Motor neuron (in vitro differentiated cells): ENCODE measurements at regions not wholly inside any gene's neighbourhood (a gene's known extent, or its start where the extent isn't known, plus 50 kb on each side); places are given as distances from the start of the nearest gene placed in this dataset.
"Not testable (repeated sequence)": the region's sequence is repeated elsewhere in the genome, so short reads cannot be mapped to it uniquely, and the experiment has no call there.

Source experiments
- ATAC-seq, 8 experiments: fragments of 200-7000 bp; cut with Tn5 transposase; replicated peaks in 6 of 8; 2 replicates each; pipeline ENCODE4 v1.8.0; 2021; ENCODE audit warnings: mild to moderate bottlenecking in 8 of 8, moderate library complexity in 8 of 8
- H3K27ac ChIP-seq, 2 donors: fragments of 250-450 bp; sonication (Bioruptor Pico); 2 replicates each; pipeline ENCODE4 v1.9.0; 2021; ENCODE audit warnings: antibody characterized with exemption in 2 of 2, mild to moderate bottlenecking in 2 of 2, moderate library complexity in 1 of 2
- H3K4me1 ChIP-seq, 2 donors: fragments of 250-450 bp; sonication (Bioruptor Pico); replicated peaks in 1 of 2; 2 replicates each; pipeline ENCODE4 v1.6.1; 2021; ENCODE audit warnings: antibody characterized with exemption in 2 of 2, mild to moderate bottlenecking in 2 of 2, moderate library complexity in 1 of 2
- H3K4me3 ChIP-seq, 5 donors: fragments of 250-450 bp; sonication (Bioruptor Pico); 2 replicates each; pipeline ENCODE4 v1.9.0; 2021; ENCODE audit warnings: antibody characterized with exemption in 5 of 5, mild to moderate bottlenecking in 5 of 5, moderate library complexity in 4 of 5
- WGBS, 10 experiments: fragments of 450-650 bp; shearing (Covaris generic); methylation state at CpG; one replicate each; pipeline ENCODE4 v1.0.0; 2022; 5-methylcytosine and 5-hydroxymethylcytosine counted together
- in situ Hi-C, 9 experiments: fragments of 400-800 bp; cut with MboI; loops; one replicate each; pipeline ENCODE4 v1.15.0; 2021; ENCODE audit warnings: low sequenced_read_pairs in 9 of 9, low pct_unique_long_range_greater_than_20kb in 2 of 9; ENCODE audit not compliant: unreplicated experiment in 9 of 9

DNA sequence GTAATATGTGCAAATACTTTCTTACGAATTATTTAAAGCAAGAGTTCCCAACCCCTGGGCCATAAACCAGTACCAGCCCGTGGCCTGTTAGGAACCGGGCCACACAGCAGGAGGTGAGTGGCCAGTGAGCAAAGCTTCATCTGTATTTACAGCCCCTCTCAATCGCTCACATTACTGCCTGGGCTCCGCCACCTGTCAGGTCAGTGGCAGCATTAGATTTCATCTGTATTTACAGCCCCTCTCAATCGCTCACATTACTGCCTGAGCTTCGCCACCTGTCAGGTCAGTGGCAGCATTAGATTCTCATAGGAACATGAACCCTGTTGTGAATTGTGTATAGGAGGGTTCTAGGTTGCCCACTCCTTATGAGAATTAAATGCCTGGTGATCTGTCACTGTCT, 142.0 kb downstream of the RNASET2 start:
- no peak overlapping the region for H3K4me3 ChIP-seq
- peak in 6 of 8 experiments; percentile 35 to 86 (median 50) for ATAC-seq
- no peaks in the 10 kb centered on the region for H3K4me1 ChIP-seq
- no peak overlapping the region for H3K27ac ChIP-seq
- 0 to 70% (median 31%) methylated on average over 1 to 7 of the region's 7 CpGs; no CpG with 5 or more reads in 2 of the 10 experiments for WGBS, 10 experiments
- in situ Hi-C loops: no loop called here

DNA sequence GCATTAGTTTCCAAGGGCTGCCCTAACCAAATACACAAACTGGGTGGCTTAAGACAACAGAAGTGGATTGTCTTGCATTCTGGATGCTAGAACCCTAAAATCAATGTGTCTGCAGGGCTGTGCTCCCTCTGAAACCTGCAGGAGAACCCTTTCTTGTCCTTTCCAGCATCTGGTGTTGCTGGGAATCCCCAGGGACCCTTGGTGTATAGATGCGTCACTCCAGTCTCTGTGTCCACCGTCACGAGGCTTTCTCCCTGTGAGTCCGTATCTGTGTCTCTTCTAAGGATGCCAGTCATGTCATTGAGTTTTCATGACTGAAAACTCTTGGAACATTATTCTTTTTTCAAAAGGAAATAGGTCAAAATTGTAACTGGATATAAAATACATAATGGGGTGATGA, 142.9 kb downstream of the RNASET2 start:
- Histone ChIP-seq H3K4me3 (no peak overlapping the region), H3K4me1 (no peaks in the 10 kb centered on the region), H3K27ac (no peak overlapping the region)
- in situ Hi-C loops: no loop called here
- ATAC-seq: no peak
- 35 to 100% (median 89%) methylated on average over 1 to 3 of the region's 4 CpGs; no CpG with 5 or more reads in 5 of the 10 experiments for WGBS, 10 experiments

DNA sequence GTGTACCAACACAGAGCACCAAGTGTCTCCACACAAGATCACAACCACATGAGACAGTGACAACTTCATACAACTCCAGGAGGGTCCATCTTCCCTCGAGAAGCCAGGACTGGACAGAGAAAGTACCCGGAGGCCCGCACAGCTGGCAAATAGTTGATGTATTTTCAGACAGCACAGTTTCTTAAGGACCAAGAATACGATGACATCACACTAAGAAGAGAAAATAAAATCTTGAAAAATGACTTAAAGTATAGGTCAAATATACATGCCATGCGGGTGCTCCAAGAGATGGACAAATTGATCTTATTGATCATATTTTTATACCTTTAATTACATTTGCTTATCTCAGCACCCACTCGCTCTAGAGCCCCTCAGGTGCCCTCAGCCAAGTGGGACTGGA, 145.5 kb downstream of the RNASET2 start:
- in situ Hi-C loops: no loop called here
- 7 to 100% (median 83%) methylated on average over 2 to 6 of the region's 6 CpGs; no CpG with 5 or more reads in 2 of the 10 experiments for WGBS, 10 experiments
- no peak for ATAC-seq
- Histone ChIP-seq H3K4me1 (no peaks in the 10 kb centered on the region), H3K27ac (no peak overlapping the region), H3K4me3 (no peak overlapping the region)

GRCh38 chr6:166809721-166810120, 146.6 kb downstream of the RNASET2 start:
- Histone ChIP-seq H3K27ac (no peak overlapping the region), H3K4me1 (no peaks in the 10 kb centered on the region), H3K4me3 (no peak overlapping the region)
- in situ Hi-C loops: no loop called here
- peak in 3 of 8 experiments; percentile 36 to 68 (median 39) for ATAC-seq
- WGBS, 10 experiments: 47 to 84% (median 75%) methylated on average over 2 to 5 of the region's 8 CpGs; no CpG with 5 or more reads in 2 of the 10 experiments

GRCh38 chr6:166806962-166807757, 149.2 kb downstream of the RNASET2 start:
- ATAC-seq: no peak
- Histone ChIP-seq H3K4me1 (no peaks in the 10 kb centered on the region), H3K27ac (no peak overlapping the region), H3K4me3 (no peak overlapping the region)
- WGBS, 10 experiments: 19 to 100% (median 88%) methylated on average over 2 to 6 of the region's 11 CpGs
- in situ Hi-C loops: no loop called here

DNA sequence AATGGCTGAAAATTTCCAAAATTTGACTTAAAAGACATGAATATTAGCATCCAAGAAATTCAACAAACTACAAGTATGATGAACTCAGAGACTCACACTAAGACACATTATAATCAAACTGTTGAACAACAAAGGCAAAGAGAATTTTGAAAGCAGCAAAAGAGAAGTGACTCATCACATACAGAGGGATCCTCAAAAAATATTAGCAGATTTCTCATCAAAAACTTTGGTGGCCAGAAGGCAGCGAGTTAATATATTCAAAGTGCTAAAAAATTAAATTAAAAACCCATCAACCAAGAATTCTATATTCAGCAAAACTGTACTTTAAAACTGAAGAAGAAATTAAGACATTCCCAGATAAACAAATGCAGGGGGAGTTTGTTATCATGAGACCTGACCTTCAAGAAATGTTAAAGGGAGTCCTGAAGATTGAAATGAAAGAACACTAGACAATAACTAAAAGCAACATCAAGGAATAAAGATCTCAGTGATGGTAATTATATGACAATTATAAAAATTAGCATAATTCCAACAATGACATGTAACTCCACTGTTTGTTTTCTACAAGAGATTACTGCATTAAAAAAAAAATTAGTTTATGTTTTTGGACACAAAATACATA, 150.0 kb downstream of the RNASET2 start:
- no peak for ATAC-seq
- in situ Hi-C loops: no loop called here
- Histone ChIP-seq H3K27ac (no peak overlapping the region), H3K4me3 (no peak overlapping the region), H3K4me1 (no peaks in the 10 kb centered on the region)
- 0 to 100% (median 81%) methylated on average over 1 of the region's 1 CpG for WGBS, 10 experiments

DNA sequence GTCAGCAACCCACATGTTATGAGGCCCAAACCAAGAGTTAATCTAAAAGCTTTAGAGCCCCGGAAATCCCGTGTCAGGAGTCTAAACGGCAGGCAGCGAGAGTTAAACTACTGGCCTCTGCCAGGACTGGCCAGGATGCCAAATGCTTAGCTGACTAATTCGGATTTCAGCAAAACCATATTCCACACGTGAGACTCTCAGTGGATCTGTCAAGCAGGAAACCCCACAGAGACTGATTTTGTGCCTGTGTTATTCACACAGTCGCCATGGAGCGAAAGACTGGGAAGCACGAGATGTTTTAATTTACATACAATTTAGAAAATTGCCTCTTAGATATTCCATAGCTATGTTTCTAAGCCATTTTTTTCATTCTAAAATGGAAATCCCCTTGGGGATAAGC, 152.9 kb downstream of the RNASET2 start:
- no peak for ATAC-seq
- Histone ChIP-seq H3K27ac (no peak overlapping the region), H3K4me3 (no peak overlapping the region), H3K4me1 (peaks cover 0 to 6% of the 10 kb centered on the region in 2 donors)
- WGBS, 10 experiments: 12 to 87% (median 45%) methylated on average over 6 to 9 of the region's 9 CpGs; no CpG with 5 or more reads in 3 of the 10 experiments
- in situ Hi-C loops: no loop called here

- no peak overlapping the region for H3K4me3 ChIP-seq
- H3K4me1 ChIP-seq: peaks cover 0 to 6% of the 10 kb centered on the region in 2 donors
- no peak overlapping the region for H3K27ac ChIP-seq
- in situ Hi-C loops: no loop called here
- no peak for ATAC-seq
- WGBS, 10 experiments: 0 to 100% (median 82%) methylated on average over 1 to 7 of the region's 7 CpGs
These were observed 153.9 kb downstream of the RNASET2 start for GRCh38 chr6:166802401-166802800.

GRCh38 chr6:166800137-166800536, 156.2 kb downstream of the RNASET2 start:
- in situ Hi-C loops: no loop called here
- peaks cover 0 to 6% of the 10 kb centered on the region in 2 donors for H3K4me1 ChIP-seq
- no peak overlapping the region for H3K4me3 ChIP-seq
- no peak overlapping the region for H3K27ac ChIP-seq
- peak in 5 of 8 experiments; percentile 44 to 85 (median 47) for ATAC-seq
- WGBS, 10 experiments: 20 to 92% (median 74%) methylated on average over 2 to 6 of the region's 9 CpGs; no CpG with 5 or more reads in 5 of the 10 experiments

GRCh38 chr6:166798652-166799051, 157.7 kb downstream of the RNASET2 start:
- peak in 2 of 8 experiments; percentile 27 to 45 for ATAC-seq
- no peak overlapping the region for H3K27ac ChIP-seq
- in situ Hi-C loops: loop anchor here in 4 of 9 experiments (25.0 kb wide), 3 partner anchors 164 to 339 kb away; partner anchors contain the start of genes CEP43 (in 2 of the 4) and RNASET2 (in 1 of the 4)

GRCh38 chr6:166796610-166797009, 159.7 kb downstream of the RNASET2 start:
- peaks cover 0 to 6% of the 10 kb centered on the region in 2 donors for H3K4me1 ChIP-seq
- in situ Hi-C loops: loop anchor here in 4 of 9 experiments (25.0 kb wide), 3 partner anchors 166 to 341 kb away; partner anchors contain the start of genes CEP43 (in 2 of the 4) and RNASET2 (in 1 of the 4)
- WGBS, 10 experiments: 19 to 95% (median 73%) methylated on average over 1 to 12 of the region's 12 CpGs; no CpG with 5 or more reads in 2 of the 10 experiments
- no peak for ATAC-seq
- H3K27ac ChIP-seq: no peak overlapping the region
- no peak overlapping the region for H3K4me3 ChIP-seq

More at GRCh38 chr6:166798652-166799051, 157.7 kb downstream of the RNASET2 start:
- Histone ChIP-seq H3K4me1 (peaks cover 0 to 6% of the 10 kb centered on the region in 2 donors), H3K4me3 (no peak overlapping the region)
- 0 to 83% (median 17%) methylated on average over 1 to 5 of the region's 6 CpGs; no CpG with 5 or more reads in 1 of the 10 experiments for WGBS, 10 experiments

DNA sequence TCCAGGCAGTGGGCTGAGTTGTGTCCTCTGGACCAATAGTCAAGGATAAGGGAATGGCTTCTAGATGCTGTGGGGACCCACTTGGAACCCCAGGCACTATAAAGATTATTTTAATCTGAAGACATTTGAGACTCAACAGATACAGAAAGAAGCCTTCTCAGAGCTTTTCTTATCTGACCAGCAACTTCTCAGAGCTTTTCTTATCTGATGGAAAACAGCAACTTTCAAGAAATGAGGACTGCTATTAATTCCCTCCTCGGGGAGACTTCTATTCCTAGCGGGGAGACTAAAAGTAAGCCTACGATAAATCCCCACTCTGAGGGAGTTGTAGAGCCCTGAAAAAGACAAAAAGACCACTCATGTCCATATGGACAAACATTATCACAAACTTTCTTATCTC, 160.5 kb downstream of the RNASET2 start:
- no peak overlapping the region for H3K4me3 ChIP-seq
- no peak for ATAC-seq
- H3K4me1 ChIP-seq: peaks cover 0 to 6% of the 10 kb centered on the region in 2 donors
- no peak overlapping the region for H3K27ac ChIP-seq
- 51 to 90% (median 76%) methylated on average over 1 to 3 of the region's 3 CpGs; no CpG with 5 or more reads in 6 of the 10 experiments for WGBS, 10 experiments
- in situ Hi-C loops: loop anchor here in 4 of 9 experiments (25.0 kb wide), 3 partner anchors 166 to 341 kb away; partner anchors contain the start of genes CEP43 (in 2 of the 4) and RNASET2 (in 1 of the 4)

- WGBS, 10 experiments: no CpG with 5 or more reads among the region's 3 CpGs
- H3K4me3 ChIP-seq, H3K27ac ChIP-seq, ATAC-seq, H3K4me1 ChIP-seq: not testable (repeated sequence)
- in situ Hi-C loops: loop anchor here in 4 of 9 experiments (25.0 kb wide), 3 partner anchors 171 to 346 kb away; partner anchors contain the start of genes CEP43 (in 2 of the 4) and RNASET2 (in 1 of the 4)
These were observed 163.8 kb upstream of the RPS6KA2 start for GRCh38 chr6:166790808-166791207.
